Liver (tissue), 3 donors: ENCODE measurements at regions not wholly inside any gene's neighbourhood (a gene's known extent, or its start where the extent isn't known, plus 50 kb on each side); places are given as distances from the start of the nearest gene placed in this dataset.

Experiments used
- JUND ChIP-seq, 2 donors: IDR thresholded peaks; 2 replicates each; pipeline ENCODE4 v1.6.1; 2016; ENCODE audit warnings: antibody characterized with exemption in 2 of 2
- NR2F2 ChIP-seq: IDR thresholded peaks from 2 replicates; pipeline ENCODE4 v1.6.1; 2016; ENCODE audit warnings: antibody characterized with exemption
- RAD21 ChIP-seq, 2 donors: IDR thresholded peaks; 2 replicates each; pipeline ENCODE4 v1.6.1; 2016; ENCODE audit warnings: antibody characterized with exemption in 2 of 2, mild to moderate bottlenecking in 2 of 2
- RXRA ChIP-seq, 2 donors: IDR thresholded peaks; 2 replicates each; pipeline ENCODE4 v1.6.1; 2017 to 2018; ENCODE audit warnings: antibody characterized with exemption in 2 of 2, mild to moderate bottlenecking in 1 of 2
- SP1 ChIP-seq: IDR thresholded peaks from 2 replicates; pipeline ENCODE4 v1.6.1; 2018; ENCODE audit warnings: antibody characterized with exemption, mild to moderate bottlenecking
- YY1 ChIP-seq: IDR thresholded peaks from 2 replicates; pipeline ENCODE4 v1.6.1; 2016; ENCODE audit warnings: antibody characterized with exemption, mild to moderate bottlenecking
- TF ChIP-seq, protein P1 (sequence below): fragments of 150-350 bp; IDR thresholded peaks from 2 replicates; pipeline ENCODE4 v1.5.1; 2017; ENCODE audit warnings: improper control_type of control experiment, low read depth, low read length; ENCODE audit not compliant: missing input control
- TF ChIP-seq, protein P2 (sequence below): IDR thresholded peaks from 2 replicates; pipeline ENCODE4 v1.6.1; 2016; ENCODE audit warnings: antibody characterized with exemption
- TF ChIP-seq, protein P3 (sequence below): IDR thresholded peaks from 2 replicates; pipeline ENCODE4 v1.6.1; 2016; ENCODE audit warnings: antibody characterized with exemption
- TF ChIP-seq, protein P4 (sequence below): IDR thresholded peaks from 2 replicates; pipeline ENCODE4 v1.6.1; 2016; ENCODE audit warnings: antibody characterized with exemption, mild to moderate bottlenecking
- donor health status: healthy.
- donor health status: healthy.

DNA sequence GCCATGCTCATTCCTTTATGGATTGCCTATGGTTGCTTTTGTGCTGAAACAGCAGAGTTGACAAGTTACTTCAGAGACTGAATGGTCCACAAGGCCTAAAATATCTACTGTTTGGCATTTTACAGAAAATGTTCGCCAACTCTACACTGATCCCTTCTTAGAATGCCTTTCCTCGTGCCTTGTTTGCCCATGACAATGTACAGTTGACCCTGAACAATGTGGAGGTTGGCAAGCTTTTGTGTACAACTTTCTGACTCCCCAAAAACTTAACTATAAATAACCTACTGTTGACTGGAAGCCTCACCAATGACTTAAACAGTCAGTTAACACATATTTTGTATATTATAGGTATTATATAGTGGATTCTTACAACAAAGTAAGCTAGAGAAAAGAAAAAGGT is 361.4 kb downstream of the EPHA4 start:
- TF ChIP-seq SP1, result no peak
- TF ChIP-seq, protein P1, sequence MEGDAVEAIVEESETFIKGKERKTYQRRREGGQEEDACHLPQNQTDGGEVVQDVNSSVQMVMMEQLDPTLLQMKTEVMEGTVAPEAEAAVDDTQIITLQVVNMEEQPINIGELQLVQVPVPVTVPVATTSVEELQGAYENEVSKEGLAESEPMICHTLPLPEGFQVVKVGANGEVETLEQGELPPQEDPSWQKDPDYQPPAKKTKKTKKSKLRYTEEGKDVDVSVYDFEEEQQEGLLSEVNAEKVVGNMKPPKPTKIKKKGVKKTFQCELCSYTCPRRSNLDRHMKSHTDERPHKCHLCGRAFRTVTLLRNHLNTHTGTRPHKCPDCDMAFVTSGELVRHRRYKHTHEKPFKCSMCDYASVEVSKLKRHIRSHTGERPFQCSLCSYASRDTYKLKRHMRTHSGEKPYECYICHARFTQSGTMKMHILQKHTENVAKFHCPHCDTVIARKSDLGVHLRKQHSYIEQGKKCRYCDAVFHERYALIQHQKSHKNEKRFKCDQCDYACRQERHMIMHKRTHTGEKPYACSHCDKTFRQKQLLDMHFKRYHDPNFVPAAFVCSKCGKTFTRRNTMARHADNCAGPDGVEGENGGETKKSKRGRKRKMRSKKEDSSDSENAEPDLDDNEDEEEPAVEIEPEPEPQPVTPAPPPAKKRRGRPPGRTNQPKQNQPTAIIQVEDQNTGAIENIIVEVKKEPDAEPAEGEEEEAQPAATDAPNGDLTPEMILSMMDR, result no peak
- TF ChIP-seq, protein P2, sequence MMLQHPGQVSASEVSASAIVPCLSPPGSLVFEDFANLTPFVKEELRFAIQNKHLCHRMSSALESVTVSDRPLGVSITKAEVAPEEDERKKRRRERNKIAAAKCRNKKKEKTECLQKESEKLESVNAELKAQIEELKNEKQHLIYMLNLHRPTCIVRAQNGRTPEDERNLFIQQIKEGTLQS, result no peak
- TF ChIP-seq, protein P3, sequence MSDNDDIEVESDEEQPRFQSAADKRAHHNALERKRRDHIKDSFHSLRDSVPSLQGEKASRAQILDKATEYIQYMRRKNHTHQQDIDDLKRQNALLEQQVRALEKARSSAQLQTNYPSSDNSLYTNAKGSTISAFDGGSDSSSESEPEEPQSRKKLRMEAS, result no peak
- TF ChIP-seq JUND (IDR thresholded peaks at IDR 0.05), result no peak
- TF ChIP-seq YY1, result no peak
- TF ChIP-seq RXRA (IDR thresholded peaks at IDR 0.05), result no peak
- TF ChIP-seq, protein P4, sequence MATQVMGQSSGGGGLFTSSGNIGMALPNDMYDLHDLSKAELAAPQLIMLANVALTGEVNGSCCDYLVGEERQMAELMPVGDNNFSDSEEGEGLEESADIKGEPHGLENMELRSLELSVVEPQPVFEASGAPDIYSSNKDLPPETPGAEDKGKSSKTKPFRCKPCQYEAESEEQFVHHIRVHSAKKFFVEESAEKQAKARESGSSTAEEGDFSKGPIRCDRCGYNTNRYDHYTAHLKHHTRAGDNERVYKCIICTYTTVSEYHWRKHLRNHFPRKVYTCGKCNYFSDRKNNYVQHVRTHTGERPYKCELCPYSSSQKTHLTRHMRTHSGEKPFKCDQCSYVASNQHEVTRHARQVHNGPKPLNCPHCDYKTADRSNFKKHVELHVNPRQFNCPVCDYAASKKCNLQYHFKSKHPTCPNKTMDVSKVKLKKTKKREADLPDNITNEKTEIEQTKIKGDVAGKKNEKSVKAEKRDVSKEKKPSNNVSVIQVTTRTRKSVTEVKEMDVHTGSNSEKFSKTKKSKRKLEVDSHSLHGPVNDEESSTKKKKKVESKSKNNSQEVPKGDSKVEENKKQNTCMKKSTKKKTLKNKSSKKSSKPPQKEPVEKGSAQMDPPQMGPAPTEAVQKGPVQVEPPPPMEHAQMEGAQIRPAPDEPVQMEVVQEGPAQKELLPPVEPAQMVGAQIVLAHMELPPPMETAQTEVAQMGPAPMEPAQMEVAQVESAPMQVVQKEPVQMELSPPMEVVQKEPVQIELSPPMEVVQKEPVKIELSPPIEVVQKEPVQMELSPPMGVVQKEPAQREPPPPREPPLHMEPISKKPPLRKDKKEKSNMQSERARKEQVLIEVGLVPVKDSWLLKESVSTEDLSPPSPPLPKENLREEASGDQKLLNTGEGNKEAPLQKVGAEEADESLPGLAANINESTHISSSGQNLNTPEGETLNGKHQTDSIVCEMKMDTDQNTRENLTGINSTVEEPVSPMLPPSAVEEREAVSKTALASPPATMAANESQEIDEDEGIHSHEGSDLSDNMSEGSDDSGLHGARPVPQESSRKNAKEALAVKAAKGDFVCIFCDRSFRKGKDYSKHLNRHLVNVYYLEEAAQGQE, result no peak
- no peak for TF ChIP-seq RAD21 (IDR thresholded peaks at IDR 0.05)
- TF ChIP-seq NR2F2, result no peak
